Mucosa of gallbladder (tissue), 1 donor: ENCODE measurements at regions not wholly inside any gene's neighbourhood (a gene's known extent, or its start where the extent isn't known, plus 50 kb on each side); places are given as distances from the start of the nearest gene placed in this dataset.
"Not testable (repeated sequence)": the region's sequence is repeated elsewhere in the genome, so short reads cannot be mapped to it uniquely, and the experiment has no call there.

Experiments
- DNase-seq: peaks from one replicate; pipeline ENCODE4 v3.0.0-alpha.2; 2020; ENCODE audit warnings: low spot score
- donor health status: DM: no; HTN: no; CAD: no.

GRCh38 chr5:66348387-66349125, 204.5 kb downstream of the SREK1 start:
- no peak for DNase-seq

DNA sequence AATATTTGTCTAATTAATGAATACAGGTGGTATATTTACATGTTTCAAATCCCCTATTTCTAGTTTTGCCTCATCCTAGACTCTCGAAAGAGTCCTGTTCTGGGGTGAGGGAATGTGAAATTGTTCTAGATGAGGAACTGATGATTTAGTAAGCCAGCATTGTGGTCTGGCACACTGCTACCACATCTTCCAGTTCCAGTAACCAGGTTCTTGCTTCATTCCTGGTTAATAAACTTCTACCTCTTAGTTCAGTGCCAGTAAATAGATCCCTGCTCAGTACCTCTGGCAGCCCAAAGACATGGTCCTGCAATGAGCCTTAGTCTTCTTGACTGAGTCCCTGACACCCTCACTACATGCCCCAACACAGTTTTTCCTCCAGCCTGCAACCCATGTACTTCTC, 207.7 kb downstream of the SREK1 start:
- no peak for DNase-seq

DNA sequence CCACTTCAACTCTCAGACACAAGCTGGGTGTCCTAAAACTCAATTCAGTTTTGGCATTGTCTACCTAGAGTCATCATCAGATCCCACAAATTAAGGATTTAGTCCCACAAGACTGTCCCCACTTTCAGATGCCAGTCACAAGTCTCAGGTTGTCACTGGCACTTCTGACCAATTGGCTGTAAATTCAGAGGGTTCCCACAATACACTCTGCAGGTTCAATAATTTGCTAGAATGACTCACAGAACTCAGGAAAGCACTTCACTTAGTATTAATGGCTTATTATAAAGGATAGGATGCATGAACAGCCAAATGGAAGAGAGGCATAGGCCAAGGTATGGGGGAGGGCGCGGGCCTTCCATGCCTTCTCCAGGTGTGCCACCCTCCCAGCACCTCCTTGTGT, 209.1 kb downstream of the SREK1 start:
- no peak for DNase-seq

DNA sequence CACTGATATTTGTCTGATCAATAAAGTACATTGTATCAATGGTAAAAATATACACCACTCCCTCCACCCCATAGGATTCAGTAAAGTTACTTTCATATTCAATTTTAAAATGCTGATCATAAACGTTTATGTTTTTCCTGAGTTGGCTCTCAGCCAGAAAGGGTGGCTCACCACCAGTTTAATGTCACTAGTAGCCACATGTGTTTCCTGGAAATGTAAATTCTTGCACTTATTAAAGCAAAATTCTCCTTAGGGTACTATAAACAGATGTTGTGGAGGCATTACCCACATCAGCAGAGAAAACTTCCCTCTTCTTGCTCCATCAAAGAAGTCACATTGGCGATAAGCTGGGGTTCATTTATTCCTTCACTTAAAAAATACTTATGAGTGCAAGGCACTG, 210.3 kb downstream of the SREK1 start:
- no peak for DNase-seq

DNA sequence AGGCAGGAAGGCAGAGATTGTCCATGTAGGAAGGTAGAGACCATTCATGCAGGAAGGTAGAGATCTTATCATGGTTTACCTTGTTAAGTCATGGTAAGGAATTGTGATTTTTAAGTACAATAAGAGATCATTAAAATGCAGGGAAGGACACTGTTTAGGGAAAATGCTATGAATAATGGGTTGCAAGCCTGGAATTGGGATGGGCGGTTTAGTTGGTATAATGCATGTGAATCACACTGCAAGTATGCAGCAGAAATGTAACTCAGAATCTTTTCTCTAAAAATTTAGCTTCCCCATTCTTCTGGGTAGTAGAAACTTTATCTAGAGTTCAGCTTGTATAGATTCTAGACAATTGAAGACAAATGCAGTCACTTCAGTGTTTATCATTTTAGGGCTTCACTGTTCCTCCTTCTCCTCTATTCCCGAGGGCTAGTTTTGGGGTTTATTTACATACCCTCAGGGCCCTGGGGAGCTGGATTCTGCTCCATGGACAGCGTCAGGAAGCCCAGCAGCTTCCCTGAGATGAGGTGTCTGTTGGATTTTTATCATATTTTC, 212.0 kb downstream of the SREK1 start:
- no peak for DNase-seq

DNA sequence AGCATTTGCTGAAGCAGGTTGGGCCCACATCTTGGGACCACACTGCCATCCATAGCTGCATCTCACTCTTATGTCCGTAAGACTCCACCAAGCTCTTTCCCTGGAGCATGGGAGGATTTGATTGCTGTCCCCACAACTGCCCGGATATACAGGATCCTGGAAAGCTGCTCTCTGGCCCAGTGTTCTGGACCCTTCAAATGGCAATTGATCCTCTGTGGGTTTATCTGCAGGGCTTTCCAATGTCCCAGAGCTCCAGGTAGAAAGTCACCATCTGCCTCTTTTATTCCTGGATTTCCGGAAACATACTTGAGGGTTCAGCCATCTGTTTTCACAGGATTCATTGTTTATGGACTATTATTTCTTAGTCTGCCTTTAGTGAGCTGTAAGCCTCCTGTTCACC, 214.6 kb downstream of the SREK1 start:
- no peak for DNase-seq

GRCh38 chr5:66361070-66361469, 217.0 kb downstream of the SREK1 start:
- DNase-seq, result no peak

- no peak for DNase-seq
Observed at GRCh38 chr5:66362046-66362445, 217.9 kb downstream of the SREK1 start.

DNA sequence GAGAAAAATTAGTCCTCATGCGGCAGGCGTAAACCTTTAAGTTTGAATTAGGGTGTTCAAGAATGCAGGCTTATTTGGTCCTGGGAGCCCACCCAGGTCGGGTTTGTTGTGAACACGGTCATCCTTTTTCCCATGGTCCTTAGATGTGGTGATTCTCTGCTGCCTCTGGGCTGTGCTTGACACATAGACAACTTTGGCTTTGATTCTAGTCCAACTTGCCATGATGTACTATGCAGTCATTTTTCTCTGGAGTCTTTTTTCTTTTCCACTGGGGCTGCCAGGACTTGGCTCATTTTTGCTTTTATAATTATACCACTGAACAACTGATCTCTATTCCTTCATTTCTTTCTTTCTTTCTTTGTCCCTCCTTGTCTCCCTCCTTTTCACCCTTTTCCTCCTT, 218.6 kb downstream of the SREK1 start:
- DNase-seq, result no peak

GRCh38 chr5:66363097-66363496, 219.0 kb downstream of the SREK1 start:
- DNase-seq, result no peak

DNA sequence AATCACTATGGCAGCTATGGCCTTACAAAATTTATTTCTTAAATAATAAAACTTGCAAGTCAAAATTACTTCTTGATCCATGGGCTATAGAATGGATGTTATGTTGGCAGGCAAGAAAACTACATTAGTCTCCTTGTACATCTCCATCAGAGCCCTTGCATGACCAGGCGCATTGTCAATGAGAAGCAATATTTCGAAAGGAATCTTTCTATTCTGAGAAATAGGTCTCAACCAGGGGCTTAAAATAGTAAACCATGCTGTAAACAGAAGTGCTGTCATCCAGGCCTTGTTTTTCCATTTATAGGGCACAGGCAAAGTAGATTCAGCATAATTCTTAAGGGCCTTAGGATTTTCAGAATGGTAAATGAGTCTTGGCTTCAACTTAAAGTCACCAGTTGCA, 220.1 kb downstream of the SREK1 start:
- DNase-seq, result no peak

DNA sequence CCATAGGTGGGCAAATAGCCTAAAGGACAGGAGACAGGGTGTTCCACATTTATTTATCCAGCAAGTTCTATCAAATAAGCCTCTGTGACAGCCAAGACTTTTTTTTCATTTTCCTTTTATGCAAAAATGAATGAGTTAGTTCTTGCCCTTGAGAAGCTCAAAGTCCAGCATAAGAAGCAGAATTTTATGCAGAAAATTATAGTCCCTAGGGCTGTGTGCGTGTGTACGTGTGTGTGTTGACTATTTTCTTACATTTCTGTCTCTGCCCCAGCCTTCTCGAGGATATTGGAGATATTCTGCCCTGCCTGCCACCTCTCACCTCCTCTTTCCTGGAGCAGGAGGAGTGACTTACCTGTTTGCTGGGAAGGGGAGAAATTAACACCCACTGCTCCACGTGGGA, 221.9 kb downstream of the SREK1 start:
- DNase-seq, result no peak

DNA sequence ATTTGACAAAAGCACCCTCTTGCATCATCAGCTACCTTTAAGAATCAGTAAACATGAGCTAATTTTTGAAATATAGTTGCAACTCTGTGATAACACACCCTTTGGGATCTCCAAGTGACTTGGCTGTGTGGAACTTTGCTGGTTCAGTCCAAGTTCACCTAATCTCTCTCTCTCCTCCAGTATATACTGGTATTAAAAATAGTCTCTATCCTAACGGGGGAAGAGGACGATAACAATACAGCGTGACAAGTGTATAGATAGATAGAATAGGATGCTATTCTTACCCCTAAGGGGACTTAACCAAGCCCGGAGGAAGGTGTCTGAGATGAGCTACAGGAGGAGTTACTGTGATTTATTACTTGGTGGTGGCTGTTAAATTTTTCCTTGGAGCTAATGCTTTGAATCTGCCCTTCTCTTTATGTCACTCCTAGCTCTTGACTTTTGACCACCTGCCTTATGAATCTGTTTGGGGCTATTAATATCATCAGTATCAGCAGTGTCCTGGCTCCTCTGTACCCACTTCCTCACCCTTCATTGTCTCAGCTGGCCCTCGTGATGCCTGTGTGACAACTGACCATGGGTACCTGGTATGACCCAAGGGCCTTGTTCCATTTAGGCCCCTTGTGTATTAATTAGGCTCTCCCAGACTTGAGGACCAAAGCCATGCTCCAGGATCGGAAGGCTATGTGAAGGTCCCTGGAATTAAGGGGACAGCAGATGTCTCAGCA, 223.9 kb downstream of the SREK1 start:
- DNase-seq, result no peak

GRCh38 chr5:66368811-66369210, 224.7 kb downstream of the SREK1 start:
- no peak for DNase-seq

DNA sequence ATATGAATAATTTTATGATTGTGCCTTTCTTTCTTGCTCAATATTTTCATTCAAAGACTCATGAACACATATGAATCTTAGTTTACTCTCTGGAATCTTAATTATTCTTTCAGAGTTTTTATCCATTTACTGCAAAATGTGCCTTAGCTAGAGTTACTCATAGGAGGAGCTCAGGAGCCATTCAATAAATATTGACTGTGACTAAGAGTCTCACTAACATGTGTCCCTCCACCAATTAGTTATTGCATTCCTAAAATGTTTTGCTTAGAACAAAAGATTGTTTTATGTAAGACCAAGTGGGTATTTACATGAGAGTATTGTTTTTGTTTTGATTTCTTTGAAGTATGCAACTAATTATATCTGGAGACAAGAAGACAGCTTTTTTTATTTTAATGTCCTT, 218.4 kb upstream of the MAST4 start:
- DNase-seq, result no peak

GRCh38 chr5:66378407-66378806, 217.8 kb upstream of the MAST4 start:
- DNase-seq, result no peak

DNA sequence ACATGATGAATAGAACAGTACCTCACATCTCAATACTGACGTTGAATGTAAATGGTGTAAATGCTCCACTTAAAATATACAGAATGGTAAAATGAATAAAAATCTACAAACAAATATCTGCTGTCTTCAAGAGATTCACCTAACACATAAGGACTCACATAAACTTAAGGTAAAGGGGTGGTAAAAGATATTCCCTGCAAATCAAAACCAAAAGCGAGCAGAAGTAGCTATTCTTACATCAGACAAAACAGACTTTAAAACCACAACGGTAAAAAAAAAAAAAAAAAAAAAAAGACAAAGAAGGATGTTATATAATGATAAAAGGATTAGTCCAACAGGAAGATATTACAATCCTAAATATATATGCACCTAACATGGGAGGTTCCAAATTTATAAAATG, 214.0 kb upstream of the MAST4 start:
- no peak for DNase-seq

- not testable (repeated sequence) for DNase-seq
Observed at GRCh38 chr5:66405145-66405544, 191.0 kb upstream of the MAST4 start.

DNA sequence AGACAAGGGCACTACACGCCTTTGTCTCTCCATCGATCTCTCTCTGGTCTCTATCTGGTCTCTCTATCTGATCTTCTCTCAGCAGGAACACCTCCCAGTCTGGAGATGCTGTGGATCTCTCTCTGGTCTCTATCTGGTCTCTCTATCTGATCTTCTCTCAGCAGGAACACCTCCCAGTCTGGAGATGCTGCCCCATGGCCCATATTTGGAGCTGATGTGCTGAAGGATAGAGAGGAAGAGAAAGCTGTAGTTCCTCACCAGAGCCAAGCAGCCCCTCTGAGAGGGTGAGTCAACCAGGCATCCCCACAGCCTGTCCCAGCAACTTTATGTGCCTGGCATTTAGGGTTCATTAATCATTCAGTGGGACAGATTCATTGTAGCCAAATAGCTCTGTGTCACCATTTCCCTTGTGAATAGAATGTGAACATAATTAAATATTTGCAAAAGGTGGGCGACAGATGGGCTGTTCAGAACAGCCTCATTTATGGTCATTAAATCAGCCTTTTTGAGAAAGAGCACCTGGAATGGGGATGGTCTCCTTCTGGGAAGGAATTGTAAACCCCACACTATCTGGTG, 189.3 kb upstream of the MAST4 start:
- DNase-seq, result no peak

DNA sequence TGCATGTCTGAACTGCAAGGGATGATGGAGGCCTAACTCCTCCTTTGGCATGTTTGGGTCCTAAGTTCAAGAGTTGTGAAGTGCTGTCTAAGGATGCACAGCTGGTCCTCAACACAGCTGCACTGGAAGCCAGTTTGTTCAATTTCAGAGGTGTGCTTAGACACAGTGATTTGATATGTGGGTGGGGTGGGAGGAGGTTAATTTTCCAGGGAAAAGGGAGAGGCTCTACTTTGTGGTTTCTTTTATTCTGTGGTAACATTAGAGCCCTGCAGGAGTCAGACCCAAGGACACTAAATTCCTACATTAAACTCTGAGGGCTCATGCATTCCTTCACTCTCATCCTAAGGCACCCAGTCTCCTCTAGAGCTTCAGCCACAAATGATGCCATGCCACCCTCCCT, 188.4 kb upstream of the MAST4 start:
- DNase-seq, result no peak

DNA sequence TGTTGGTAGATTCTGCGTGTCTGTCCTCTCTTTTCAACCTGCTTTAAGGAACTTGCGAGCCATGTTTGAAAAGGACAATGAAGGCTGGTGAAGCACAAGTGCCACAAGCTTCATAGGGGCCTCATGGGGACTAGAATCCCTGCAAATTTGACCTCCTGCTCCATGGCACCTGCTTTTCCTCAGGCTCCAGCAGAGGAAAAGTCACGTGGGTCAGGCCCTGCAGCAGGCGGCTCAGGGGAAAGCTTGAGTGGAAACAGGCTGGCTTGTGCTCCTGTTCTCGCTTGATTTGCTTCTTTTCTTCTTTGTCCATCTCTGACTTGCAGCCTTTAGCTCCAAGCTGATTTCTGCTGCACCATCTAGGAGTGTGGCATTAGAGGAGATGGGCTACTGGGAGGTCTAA, 187.6 kb upstream of the MAST4 start:
- no peak for DNase-seq

DNA sequence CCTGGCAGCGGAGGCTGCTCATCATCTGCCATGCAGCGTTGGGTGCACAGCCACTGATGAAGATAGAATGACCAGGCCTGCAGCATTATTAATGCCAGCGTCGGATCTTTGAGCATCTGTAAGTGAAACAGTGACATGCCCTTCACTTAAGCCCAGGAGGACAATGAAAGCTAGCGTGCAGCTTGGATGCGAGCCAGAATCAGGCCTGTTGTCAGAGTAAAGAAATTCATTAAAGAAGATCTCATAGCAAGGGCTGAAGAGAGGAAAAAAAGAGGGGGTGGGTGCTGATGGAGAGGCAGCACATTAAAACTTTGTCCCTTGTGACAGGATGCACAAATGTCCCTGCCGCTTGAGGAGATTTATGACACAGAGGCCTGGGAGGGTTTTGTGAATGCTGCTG, 186.1 kb upstream of the MAST4 start:
- no peak for DNase-seq

- no peak for DNase-seq
Observed at GRCh38 chr5:66411701-66412100, 184.5 kb upstream of the MAST4 start.
